ENCODE measurements at regions not wholly inside any gene's neighbourhood (a gene's known extent, or its start where the extent isn't known, plus 50 kb on each side); places are given as distances from the start of the nearest gene placed in this dataset.

GRCh38 chr3:120524171-120524923, 71.8 kb upstream of the NDUFB4 start:
- 37 to 46% methylated on average over 5 of the region's 5 CpGs for WGBS, 2 donors
- DNase-seq (ENCODE audit: low spot score in 2 of 2) = no peak
- H3K36me3 ChIP-seq = no peaks in the 10 kb centered on the region
- H3K4me1 ChIP-seq = peaks cover 0 to 7% (median 0%) of the 10 kb centered on the region in 4 donors
- H3K4me3 ChIP-seq = no peak overlapping the region
- no peak for TF ChIP-seq POLR2A (IDR thresholded peaks at IDR 0.05)
- no peaks in the 10 kb centered on the region for H3K27me3 ChIP-seq
- peak overlapping the region in 2 of 4 donors; percentile 3 to 6 for H3K27ac ChIP-seq
- H3K9me3 ChIP-seq = no peaks in the 10 kb centered on the region

- TF ChIP-seq POLR2A (IDR thresholded peaks at IDR 0.05) (no peak), EP300 (IDR thresholded peaks at IDR 0.05) (no peak), CTCF (IDR thresholded peaks at IDR 0.05) (no peak)
- WGBS, 2 donors = 60 to 75% methylated on average over 6 of the region's 6 CpGs
- H3K27ac ChIP-seq = no peak overlapping the region
- no peaks in the 10 kb centered on the region for H3K36me3 ChIP-seq
- DNase-seq (ENCODE audit: low spot score in 2 of 2) = no peak
- no peaks in the 10 kb centered on the region for H3K27me3 ChIP-seq
- no peaks in the 10 kb centered on the region for H3K4me1 ChIP-seq
- no peak overlapping the region for H3K4me3 ChIP-seq
- H3K9me3 ChIP-seq = no peaks in the 10 kb centered on the region
Measured at GRCh38 chr3:120516136-120516535, 65.3 kb upstream of the FSTL1 start.

- no peaks in the 10 kb centered on the region for H3K36me3 ChIP-seq
- no peak for TF ChIP-seq EP300 (IDR thresholded peaks at IDR 0.05)
- TF ChIP-seq POLR2A (IDR thresholded peaks at IDR 0.05) = no peak
- TF ChIP-seq CTCF (IDR thresholded peaks at IDR 0.05) = no peak
- no peak overlapping the region for H3K4me3 ChIP-seq
- peaks cover 0 to 3% (median 0%) of the 10 kb centered on the region in 4 donors for H3K4me1 ChIP-seq
- no peaks in the 10 kb centered on the region for H3K9me3 ChIP-seq
- H3K27me3 ChIP-seq = no peaks in the 10 kb centered on the region
- no peak for DNase-seq (ENCODE audit: low spot score in 2 of 2)
- no peak overlapping the region for H3K27ac ChIP-seq
- WGBS, 2 donors = 87 to 92% methylated on average over 2 of the region's 2 CpGs
Measured at GRCh38 chr3:120512655-120513054, 61.9 kb upstream of the FSTL1 start.

GRCh38 chr3:120506828-120507774, 56.3 kb upstream of the FSTL1 start:
- peak overlapping the region in 2 of 4 donors; percentile 53 to 58 for H3K27ac ChIP-seq
- DNase-seq (ENCODE audit: low spot score in 2 of 2) = peak; percentile 26 to 75
- no peaks in the 10 kb centered on the region for H3K27me3 ChIP-seq
- 32 to 39% methylated on average over 10 of the region's 10 CpGs for WGBS, 2 donors
- peaks cover 0 to 20% (median 6%) of the 10 kb centered on the region in 4 donors for H3K4me1 ChIP-seq
- H3K36me3 ChIP-seq = no peaks in the 10 kb centered on the region
- TF ChIP-seq POLR2A (IDR thresholded peaks at IDR 0.05) (no peak), CTCF (IDR thresholded peaks at IDR 0.05) (peak; percentile 54 to 77 (median 71)), EP300 (IDR thresholded peaks at IDR 0.05) (peak in 1 of 2 donors; percentile 27)
- no peaks in the 10 kb centered on the region for H3K9me3 ChIP-seq
- no peak overlapping the region for H3K4me3 ChIP-seq

GRCh38 chr3:120506076-120506827, 55.5 kb upstream of the FSTL1 start:
- Histone ChIP-seq H3K4me3 (no peak overlapping the region), H3K27me3 (no peaks in the 10 kb centered on the region), H3K4me1 (peaks cover 0 to 20% (median 6%) of the 10 kb centered on the region in 4 donors), H3K27ac (peak overlapping the region in 1 of 4 donors; percentile 53), H3K9me3 (no peaks in the 10 kb centered on the region), H3K36me3 (no peaks in the 10 kb centered on the region)
- TF ChIP-seq POLR2A (IDR thresholded peaks at IDR 0.05) (no peak), CTCF (IDR thresholded peaks at IDR 0.05) (no peak), EP300 (IDR thresholded peaks at IDR 0.05) (no peak)
- WGBS, 2 donors = 39 to 54% methylated on average over 5 of the region's 5 CpGs
- DNase-seq (ENCODE audit: low spot score in 2 of 2) = no peak

All from tibial nerve (tissue), 4 donors.